ENCODE measurements at regions not wholly inside any gene's neighbourhood (a gene's known extent, or its start where the extent isn't known, plus 50 kb on each side); places are given as distances from the start of the nearest gene placed in this dataset.

- TF ChIP-seq, protein P1, sequence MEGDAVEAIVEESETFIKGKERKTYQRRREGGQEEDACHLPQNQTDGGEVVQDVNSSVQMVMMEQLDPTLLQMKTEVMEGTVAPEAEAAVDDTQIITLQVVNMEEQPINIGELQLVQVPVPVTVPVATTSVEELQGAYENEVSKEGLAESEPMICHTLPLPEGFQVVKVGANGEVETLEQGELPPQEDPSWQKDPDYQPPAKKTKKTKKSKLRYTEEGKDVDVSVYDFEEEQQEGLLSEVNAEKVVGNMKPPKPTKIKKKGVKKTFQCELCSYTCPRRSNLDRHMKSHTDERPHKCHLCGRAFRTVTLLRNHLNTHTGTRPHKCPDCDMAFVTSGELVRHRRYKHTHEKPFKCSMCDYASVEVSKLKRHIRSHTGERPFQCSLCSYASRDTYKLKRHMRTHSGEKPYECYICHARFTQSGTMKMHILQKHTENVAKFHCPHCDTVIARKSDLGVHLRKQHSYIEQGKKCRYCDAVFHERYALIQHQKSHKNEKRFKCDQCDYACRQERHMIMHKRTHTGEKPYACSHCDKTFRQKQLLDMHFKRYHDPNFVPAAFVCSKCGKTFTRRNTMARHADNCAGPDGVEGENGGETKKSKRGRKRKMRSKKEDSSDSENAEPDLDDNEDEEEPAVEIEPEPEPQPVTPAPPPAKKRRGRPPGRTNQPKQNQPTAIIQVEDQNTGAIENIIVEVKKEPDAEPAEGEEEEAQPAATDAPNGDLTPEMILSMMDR (IDR thresholded peaks at IDR 0.05) = no peak
- no peak for TF ChIP-seq ZNF317 (CRISPR knock-in tag; IDR thresholded peaks at IDR 0.05; ENCODE audit: borderline replicate concordance, low read depth)
- no peak for TF ChIP-seq STAT6 (CRISPR knock-in tag; conservative IDR thresholded peaks at IDR 0.05; ENCODE audit: low read depth)
- no peak for TF ChIP-seq SP1 (CRISPR knock-in tag; conservative IDR thresholded peaks at IDR 0.05)
- TF ChIP-seq, protein P2, sequence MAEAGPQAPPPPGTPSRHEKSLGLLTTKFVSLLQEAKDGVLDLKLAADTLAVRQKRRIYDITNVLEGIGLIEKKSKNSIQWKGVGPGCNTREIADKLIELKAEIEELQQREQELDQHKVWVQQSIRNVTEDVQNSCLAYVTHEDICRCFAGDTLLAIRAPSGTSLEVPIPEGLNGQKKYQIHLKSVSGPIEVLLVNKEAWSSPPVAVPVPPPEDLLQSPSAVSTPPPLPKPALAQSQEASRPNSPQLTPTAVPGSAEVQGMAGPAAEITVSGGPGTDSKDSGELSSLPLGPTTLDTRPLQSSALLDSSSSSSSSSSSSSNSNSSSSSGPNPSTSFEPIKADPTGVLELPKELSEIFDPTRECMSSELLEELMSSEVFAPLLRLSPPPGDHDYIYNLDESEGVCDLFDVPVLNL (CRISPR knock-in tag; IDR thresholded peaks at IDR 0.05; ENCODE audit: borderline replicate concordance, low read depth) = no peak
- no peak for TF ChIP-seq ETV6 (CRISPR knock-in tag; IDR thresholded peaks at IDR 0.05)
- no peak for TF ChIP-seq GABPB1 (CRISPR knock-in tag; IDR thresholded peaks at IDR 0.05)
- TF ChIP-seq USF2 (CRISPR knock-in tag; IDR thresholded peaks at IDR 0.05) = no peak
Measured at GRCh38 chr2:129794540-129794939, 184.9 kb upstream of the RAB6C start.
